NB4 (cell line): ENCODE measurements at regions not wholly inside any gene's neighbourhood (a gene's known extent, or its start where the extent isn't known, plus 50 kb on each side); places are given as distances from the start of the nearest gene placed in this dataset.

ENCODE experiments used
- POLR2A ChIP-seq: IDR thresholded peaks from 2 replicates; pipeline ENCODE4 v1.6.1; 2011; ENCODE audit warnings: mild to moderate bottlenecking; ENCODE audit not compliant: insufficient read length; ENCODE audit errors: extremely low read depth
- TF ChIP-seq, protein P1 (sequence below): IDR thresholded peaks from one replicate; pipeline ENCODE4 v1.5.1; 2012; ENCODE audit warnings: low read depth, low read length
- TF ChIP-seq, protein P2 (sequence below): IDR thresholded peaks from 2 replicates; pipeline ENCODE4 v1.6.1; 2011; ENCODE audit warnings: low read depth, low read length

DNA sequence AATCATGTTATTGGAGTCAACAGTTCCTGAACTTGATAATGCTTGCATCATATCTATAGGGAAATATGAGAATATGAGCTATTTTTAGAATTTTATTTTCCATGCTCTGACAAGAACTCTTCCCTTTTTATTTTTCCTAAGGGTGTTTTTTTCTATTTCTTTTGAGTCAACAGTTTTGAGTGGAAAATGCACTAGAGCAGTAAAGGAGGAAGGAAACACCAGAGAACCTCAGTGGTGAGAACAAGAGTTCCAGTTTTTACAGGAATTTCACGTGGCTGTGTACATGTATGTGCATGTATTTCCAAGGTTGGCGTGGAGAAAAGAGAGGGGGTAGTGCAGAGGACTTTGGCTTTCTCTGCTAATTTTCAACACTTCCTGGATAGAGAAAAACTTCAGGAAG, 63.6 kb upstream of the TNFSF18 start:
- TF ChIP-seq, protein P1, sequence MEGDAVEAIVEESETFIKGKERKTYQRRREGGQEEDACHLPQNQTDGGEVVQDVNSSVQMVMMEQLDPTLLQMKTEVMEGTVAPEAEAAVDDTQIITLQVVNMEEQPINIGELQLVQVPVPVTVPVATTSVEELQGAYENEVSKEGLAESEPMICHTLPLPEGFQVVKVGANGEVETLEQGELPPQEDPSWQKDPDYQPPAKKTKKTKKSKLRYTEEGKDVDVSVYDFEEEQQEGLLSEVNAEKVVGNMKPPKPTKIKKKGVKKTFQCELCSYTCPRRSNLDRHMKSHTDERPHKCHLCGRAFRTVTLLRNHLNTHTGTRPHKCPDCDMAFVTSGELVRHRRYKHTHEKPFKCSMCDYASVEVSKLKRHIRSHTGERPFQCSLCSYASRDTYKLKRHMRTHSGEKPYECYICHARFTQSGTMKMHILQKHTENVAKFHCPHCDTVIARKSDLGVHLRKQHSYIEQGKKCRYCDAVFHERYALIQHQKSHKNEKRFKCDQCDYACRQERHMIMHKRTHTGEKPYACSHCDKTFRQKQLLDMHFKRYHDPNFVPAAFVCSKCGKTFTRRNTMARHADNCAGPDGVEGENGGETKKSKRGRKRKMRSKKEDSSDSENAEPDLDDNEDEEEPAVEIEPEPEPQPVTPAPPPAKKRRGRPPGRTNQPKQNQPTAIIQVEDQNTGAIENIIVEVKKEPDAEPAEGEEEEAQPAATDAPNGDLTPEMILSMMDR = no peak
- TF ChIP-seq, protein P2, sequence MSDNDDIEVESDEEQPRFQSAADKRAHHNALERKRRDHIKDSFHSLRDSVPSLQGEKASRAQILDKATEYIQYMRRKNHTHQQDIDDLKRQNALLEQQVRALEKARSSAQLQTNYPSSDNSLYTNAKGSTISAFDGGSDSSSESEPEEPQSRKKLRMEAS = no peak
- no peak for TF ChIP-seq POLR2A
